ENCODE measurements at regions not wholly inside any gene's neighbourhood (a gene's known extent, or its start where the extent isn't known, plus 50 kb on each side); places are given as distances from the start of the nearest gene placed in this dataset.

- TF ChIP-seq EZH2 (IDR thresholded peaks at IDR 0.05) (no peak), POLR2AphosphoS5 (IDR thresholded peaks at IDR 0.05; ENCODE audit: borderline replicate concordance, low read depth, low read length) (no peak), FOXP2 (optimal IDR thresholded peaks at IDR 0.05; ENCODE audit: control extremely low read depth, extremely low read length, insufficient read depth) (no peak)
Measured at GRCh38 chr1:232883992-232884661, 66.3 kb upstream of the NTPCR start.
